Brain microvascular endothelial cell (primary cell): ENCODE measurements at regions not wholly inside any gene's neighbourhood (a gene's known extent, or its start where the extent isn't known, plus 50 kb on each side); places are given as distances from the start of the nearest gene placed in this dataset.

Experiments
- DNase-seq: peaks from one replicate; pipeline ENCODE4 v3.0.0-alpha.2; 2020
- H3K27ac ChIP-seq: fragments of 250-450 bp; sonication (Bioruptor Pico); 2 replicates; pipeline ENCODE4 v1.5.1; 2020; ENCODE audit warnings: mild to moderate bottlenecking, moderate library complexity
- H3K27me3 ChIP-seq: fragments of 250-450 bp; sonication (Bioruptor Pico); replicated peaks from 2 replicates; pipeline ENCODE4 v1.5.1; 2020; ENCODE audit warnings: mild to moderate bottlenecking
- H3K36me3 ChIP-seq: fragments of 250-450 bp; sonication (Bioruptor Pico); replicated peaks from 2 replicates; pipeline ENCODE4 v1.5.1; 2020; ENCODE audit warnings: mild to moderate bottlenecking
- H3K4me3 ChIP-seq: 2 replicates; pipeline ENCODE4 v1.5.1; 2011; ENCODE audit warnings: low read depth, mild to moderate bottlenecking, control low read depth, low read length, moderate library complexity
- CTCF ChIP-seq: IDR thresholded peaks from 2 replicates; pipeline ENCODE4 v1.5.1; 2011; ENCODE audit warnings: low read depth, mild to moderate bottlenecking, moderate library complexity, low read length, control low read depth, inconsistent platforms; ENCODE audit errors: missing control alignments
- in situ Hi-C: cut with HindIII; loops from 2 replicates; pipeline ENCODE4 v1.10.0; 2017; ENCODE audit warnings: low sequenced_read_pairs, low pct_ligation_motif_present

- no peak for TF ChIP-seq CTCF
- DNase-seq, result no peak
- Histone ChIP-seq H3K4me3 (no peak overlapping the region), H3K36me3 (no peaks in the 10 kb centered on the region), H3K27me3 (no peaks in the 10 kb centered on the region), H3K27ac (no peak overlapping the region)
- in situ Hi-C loops, result no loop called here
Measured at GRCh38 chr14:26870096-26870495, 272.3 kb upstream of the NOVA1 start.

GRCh38 chr14:26870722-26871617 is 273.1 kb upstream of the NOVA1 start:
- Histone ChIP-seq H3K27ac (no peak overlapping the region), H3K27me3 (no peaks in the 10 kb centered on the region), H3K4me3 (no peak overlapping the region), H3K36me3 (no peaks in the 10 kb centered on the region)
- TF ChIP-seq CTCF, result no peak
- no peak for DNase-seq
- in situ Hi-C loops, result no loop called here

GRCh38 chr14:26872515-26873361 is 274.9 kb upstream of the NOVA1 start:
- Histone ChIP-seq H3K27me3 (no peaks in the 10 kb centered on the region), H3K27ac (no peak overlapping the region), H3K36me3 (no peaks in the 10 kb centered on the region), H3K4me3 (no peak overlapping the region)
- in situ Hi-C loops, result no loop called here
- no peak for DNase-seq
- TF ChIP-seq CTCF, result no peak

- H3K36me3 ChIP-seq, result no peaks in the 10 kb centered on the region
- no peak overlapping the region for H3K4me3 ChIP-seq
- DNase-seq, result no peak
- no peaks in the 10 kb centered on the region for H3K27me3 ChIP-seq
- in situ Hi-C loops, result no loop called here
- TF ChIP-seq CTCF, result no peak
- H3K27ac ChIP-seq, result no peak overlapping the region
Measured at GRCh38 chr14:26873362-26873960, 275.6 kb upstream of the NOVA1 start.

GRCh38 chr14:26887847-26888246 is 290.0 kb upstream of the NOVA1 start:
- no peak for TF ChIP-seq CTCF
- H3K27ac ChIP-seq, result no peak overlapping the region

More at GRCh38 chr14:26887847-26888246, 290.0 kb upstream of the NOVA1 start:
- no peak overlapping the region for H3K4me3 ChIP-seq
- no peak for DNase-seq
- no peaks in the 10 kb centered on the region for H3K27me3 ChIP-seq
- no peaks in the 10 kb centered on the region for H3K36me3 ChIP-seq
- in situ Hi-C loops, result no loop called here
